ENCODE measurements at regions not wholly inside any gene's neighbourhood (a gene's known extent, or its start where the extent isn't known, plus 50 kb on each side); places are given as distances from the start of the nearest gene placed in this dataset.

DNA sequence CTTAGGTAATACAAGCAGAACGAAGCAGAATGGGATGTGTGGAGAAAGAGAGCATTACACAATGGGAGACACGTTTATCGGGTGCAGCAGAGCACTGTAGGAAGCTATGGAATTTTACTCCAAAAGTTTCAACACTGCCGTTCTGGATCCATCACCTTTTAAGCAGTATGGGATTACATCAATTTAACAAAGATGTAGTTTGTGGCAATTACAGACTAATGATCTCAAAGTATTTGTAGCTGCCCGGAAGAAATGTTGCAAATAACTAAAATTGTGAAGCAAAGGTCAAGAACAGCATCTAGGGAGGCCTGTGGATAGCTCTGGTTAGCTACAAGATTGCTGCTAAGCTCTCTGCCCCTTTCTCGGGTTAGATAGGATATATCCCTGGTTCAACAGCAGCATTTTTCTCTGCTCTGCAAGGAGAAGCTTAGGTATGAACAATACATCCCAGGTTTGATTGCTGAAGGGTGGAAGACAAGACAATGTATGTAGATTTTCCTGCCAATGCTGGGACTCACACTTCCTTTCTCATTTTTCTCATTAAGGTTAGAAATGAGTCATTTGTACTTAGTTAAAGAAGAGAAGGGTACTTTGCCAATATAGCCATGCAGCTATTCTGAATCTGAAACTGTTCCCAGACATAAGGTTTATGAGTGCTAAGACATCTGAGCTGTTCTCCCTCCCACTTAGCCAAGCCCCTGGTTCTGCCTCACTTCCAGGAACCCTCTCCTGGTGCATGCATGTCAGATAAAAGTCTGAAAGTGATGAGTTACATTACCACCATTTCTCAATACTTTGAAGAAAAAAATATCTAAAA, 75.0 kb upstream of the HIF1A start:
- no peaks in the 10 kb centered on the region for H3K9me3 ChIP-seq
- peaks cover 28% of the 10 kb centered on the region for H3K4me1 ChIP-seq
- no peak overlapping the region for H3K4me2 ChIP-seq
- peak overlapping the region in 1 of 2 experiments; percentile 66; a peak in 3 of 6 replicates for H3K27ac ChIP-seq
- ATAC-seq: peak in 1 of 2 experiments; percentile 55; a peak in 3 of 6 replicates
- no peak overlapping the region for H3K4me3 ChIP-seq
- 62% methylated on average over 6 of the region's 6 CpGs for WGBS (ENCODE audit: missing lambda C conversion rate)
- ChIA-PET POLR2A (no interaction called here), CTCF (interaction anchor here (0.7 to 1.3 kb wide), 2 partner anchors 10 to 12 kb away, joined by 3 to 6 read pairs; no protein-coding TSS in a partner anchor)
- TF ChIP-seq CEBPB (IDR thresholded peaks at IDR 0.05) (no peak), MAFK (IDR thresholded peaks at IDR 0.05; ENCODE audit: partially characterized antibody) (no peak), FOXS1 (CRISPR knock-in tag; IDR thresholded peaks at IDR 0.05) (no peak), EP300 (IDR thresholded peaks at IDR 0.05) (no peak)
- FAIRE-seq: no peak
- DNase-seq (ENCODE audit: low read depth in 1 of 2, low spot score in 1 of 2): no peak

DNA sequence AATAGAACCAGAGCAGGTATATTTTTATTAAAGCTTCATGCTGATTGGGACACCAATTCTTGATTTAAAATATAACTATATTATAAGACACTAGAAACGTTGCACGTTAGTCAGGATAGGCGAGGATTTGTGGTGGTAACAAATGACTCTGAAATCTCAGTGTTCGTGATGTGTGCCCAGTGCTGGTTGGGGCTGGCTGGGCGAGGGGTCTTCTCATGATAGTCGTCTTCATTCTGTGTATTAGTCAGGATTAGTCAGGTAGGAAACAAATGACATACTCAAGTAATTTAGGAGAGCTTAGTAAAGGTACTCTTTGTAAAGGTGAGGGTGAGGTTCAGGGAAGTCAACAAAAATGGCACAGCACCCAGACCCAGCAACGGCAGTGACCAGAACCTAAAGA, 73.9 kb upstream of the HIF1A start:
- ChIA-PET CTCF (interaction anchor here (1.3 kb wide), 1 partner anchor 14 kb away, joined by 6 read pairs; no protein-coding TSS in a partner anchor), POLR2A (no interaction called here)
- FAIRE-seq (no peak), ATAC-seq (no peak), DNase-seq (ENCODE audit: low read depth in 1 of 2, low spot score in 1 of 2) (no peak)
- no peak overlapping the region for H3K4me2 ChIP-seq
- no peak overlapping the region for H3K4me3 ChIP-seq
- peak overlapping the region in 1 of 2 experiments; percentile 22; a peak in 2 of 6 replicates for H3K27ac ChIP-seq
- TF ChIP-seq RCOR1 (IDR thresholded peaks at IDR 0.05; ENCODE audit: low read depth, low read length): no peak
- TF ChIP-seq RAD21 (conservative IDR thresholded peaks at IDR 0.05 in 1 of 2, IDR thresholded peaks at IDR 0.05 in 1 of 2): no peak
- TF ChIP-seq, protein P1, sequence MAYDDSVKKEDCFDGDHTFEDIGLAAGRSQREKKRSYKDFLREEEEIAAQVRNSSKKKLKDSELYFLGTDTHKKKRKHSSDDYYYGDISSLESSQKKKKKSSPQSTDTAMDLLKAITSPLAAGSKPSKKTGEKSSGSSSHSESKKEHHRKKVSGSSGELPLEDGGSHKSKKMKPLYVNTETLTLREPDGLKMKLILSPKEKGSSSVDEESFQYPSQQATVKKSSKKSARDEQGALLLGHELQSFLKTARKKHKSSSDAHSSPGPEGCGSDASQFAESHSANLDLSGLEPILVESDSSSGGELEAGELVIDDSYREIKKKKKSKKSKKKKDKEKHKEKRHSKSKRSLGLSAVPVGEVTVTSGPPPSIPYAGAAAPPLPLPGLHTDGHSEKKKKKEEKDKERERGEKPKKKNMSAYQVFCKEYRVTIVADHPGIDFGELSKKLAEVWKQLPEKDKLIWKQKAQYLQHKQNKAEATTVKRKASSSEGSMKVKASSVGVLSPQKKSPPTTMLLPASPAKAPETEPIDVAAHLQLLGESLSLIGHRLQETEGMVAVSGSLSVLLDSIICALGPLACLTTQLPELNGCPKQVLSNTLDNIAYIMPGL (CRISPR knock-in tag; IDR thresholded peaks at IDR 0.05; ENCODE audit: borderline replicate concordance): no peak
- no peak for TF ChIP-seq SMC3 (IDR thresholded peaks at IDR 0.05)
- TF ChIP-seq EHMT2 (IDR thresholded peaks at IDR 0.05; ENCODE audit: low read depth): no peak
- TF ChIP-seq JUNB (IDR thresholded peaks at IDR 0.05): no peak
- peaks cover 17% of the 10 kb centered on the region for H3K4me1 ChIP-seq
- H3K9me3 ChIP-seq: no peaks in the 10 kb centered on the region
- 67% methylated on average over 7 of the region's 7 CpGs for WGBS (ENCODE audit: missing lambda C conversion rate)

DNA sequence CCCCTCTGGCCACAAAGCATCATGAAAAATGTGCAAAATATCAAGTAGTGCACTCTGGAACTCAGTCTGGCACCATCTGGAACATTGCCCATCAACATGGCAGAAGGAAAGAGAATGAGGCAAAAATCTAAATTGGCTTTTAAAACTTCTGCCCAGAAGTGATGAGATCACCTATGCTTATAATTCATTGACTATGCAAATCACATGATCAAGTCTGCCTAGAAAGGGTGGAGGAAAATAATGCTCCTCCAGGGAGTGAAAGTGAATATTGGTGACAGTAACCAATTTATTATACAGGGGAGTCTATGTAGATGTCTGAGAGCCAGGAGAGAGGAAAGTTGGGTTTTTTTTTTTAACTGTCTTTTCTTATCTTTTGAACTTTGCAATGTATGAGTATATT, 73.3 kb upstream of the HIF1A start:
- ChIA-PET CTCF (no interaction called here), POLR2A (no interaction called here)
- ATAC-seq: no peak
- Histone ChIP-seq H3K4me2 (no peak overlapping the region), H3K27ac (peak overlapping the region in 1 of 2 experiments; percentile 22; a peak in 1 of 6 replicates), H3K4me3 (no peak overlapping the region), H3K4me1 (peaks cover 15% of the 10 kb centered on the region; the same call in 2 of the 3 replicates), H3K9me3 (no peaks in the 10 kb centered on the region)
- TF ChIP-seq ZNF302 (CRISPR knock-in tag; IDR thresholded peaks at IDR 0.05): no peak
- TF ChIP-seq, protein P2, sequence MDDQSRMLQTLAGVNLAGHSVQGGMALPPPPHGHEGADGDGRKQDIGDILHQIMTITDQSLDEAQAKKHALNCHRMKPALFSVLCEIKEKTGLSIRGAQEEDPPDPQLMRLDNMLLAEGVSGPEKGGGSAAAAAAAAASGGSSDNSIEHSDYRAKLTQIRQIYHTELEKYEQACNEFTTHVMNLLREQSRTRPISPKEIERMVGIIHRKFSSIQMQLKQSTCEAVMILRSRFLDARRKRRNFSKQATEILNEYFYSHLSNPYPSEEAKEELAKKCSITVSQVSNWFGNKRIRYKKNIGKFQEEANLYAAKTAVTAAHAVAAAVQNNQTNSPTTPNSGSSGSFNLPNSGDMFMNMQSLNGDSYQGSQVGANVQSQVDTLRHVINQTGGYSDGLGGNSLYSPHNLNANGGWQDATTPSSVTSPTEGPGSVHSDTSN (IDR thresholded peaks at IDR 0.05): no peak
- no peak for TF ChIP-seq ZC3H11A (IDR thresholded peaks at IDR 0.05)
- TF ChIP-seq POLR2AphosphoS2 (conservative IDR thresholded peaks at IDR 0.05; ENCODE audit: low read length): no peak
- no peak for TF ChIP-seq RNF2 (IDR thresholded peaks at IDR 0.05; ENCODE audit: borderline replicate concordance, low read depth)
- TF ChIP-seq, protein P3, sequence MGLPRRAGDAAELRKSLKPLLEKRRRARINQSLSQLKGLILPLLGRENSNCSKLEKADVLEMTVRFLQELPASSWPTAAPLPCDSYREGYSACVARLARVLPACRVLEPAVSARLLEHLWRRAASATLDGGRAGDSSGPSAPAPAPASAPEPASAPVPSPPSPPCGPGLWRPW (IDR thresholded peaks at IDR 0.05): no peak
- no peak for TF ChIP-seq SMC3 (IDR thresholded peaks at IDR 0.05)
- TF ChIP-seq SREBF2 (IDR thresholded peaks at IDR 0.05): no peak
- TF ChIP-seq HOXB5 (CRISPR knock-in tag; IDR thresholded peaks at IDR 0.05): no peak
- no peak for TF ChIP-seq EHF (CRISPR knock-in tag; IDR thresholded peaks at IDR 0.05)
- no peak for TF ChIP-seq KDM1A (IDR thresholded peaks at IDR 0.05; ENCODE audit: low read depth)
- TF ChIP-seq CBX2 (IDR thresholded peaks at IDR 0.05; ENCODE audit: borderline replicate concordance, low read depth): no peak
- no peak for TF ChIP-seq JUN (IDR thresholded peaks at IDR 0.05)
- no peak for TF ChIP-seq RARB (CRISPR knock-in tag; IDR thresholded peaks at IDR 0.05)
- TF ChIP-seq KDM5A (IDR thresholded peaks at IDR 0.05): no peak
- TF ChIP-seq NR3C1 (IDR thresholded peaks at IDR 0.05): no peak
- no peak for TF ChIP-seq POLR2A (IDR thresholded peaks at IDR 0.05; ENCODE audit: low read length)
- no peak for TF ChIP-seq MAZ (IDR thresholded peaks at IDR 0.05; ENCODE audit: borderline replicate concordance, low read depth, low read length)
- TF ChIP-seq, protein P4, sequence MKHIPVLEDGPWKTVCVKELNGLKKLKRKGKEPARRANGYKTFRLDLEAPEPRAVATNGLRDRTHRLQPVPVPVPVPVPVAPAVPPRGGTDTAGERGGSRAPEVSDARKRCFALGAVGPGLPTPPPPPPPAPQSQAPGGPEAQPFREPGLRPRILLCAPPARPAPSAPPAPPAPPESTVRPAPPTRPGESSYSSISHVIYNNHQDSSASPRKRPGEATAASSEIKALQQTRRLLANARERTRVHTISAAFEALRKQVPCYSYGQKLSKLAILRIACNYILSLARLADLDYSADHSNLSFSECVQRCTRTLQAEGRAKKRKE (CRISPR knock-in tag; IDR thresholded peaks at IDR 0.05; ENCODE audit: low read depth): no peak
- TF ChIP-seq ZFP36 (IDR thresholded peaks at IDR 0.05; ENCODE audit: borderline replicate concordance, partially characterized antibody): no peak
- FAIRE-seq: no peak
- DNase-seq (ENCODE audit: low read depth in 1 of 2, low spot score in 1 of 2): no peak

Data from A549 (cell line).